Limb (tissue), 2 donors: ENCODE measurements at regions not wholly inside any gene's neighbourhood (a gene's known extent, or its start where the extent isn't known, plus 50 kb on each side); places are given as distances from the start of the nearest gene placed in this dataset.
"Not testable (repeated sequence)": the region's sequence is repeated elsewhere in the genome, so short reads cannot be mapped to it uniquely, and the experiment has no call there.

Experiments used
- DNase-seq, 2 donors: peaks; one replicate each; pipeline ENCODE4 v3.0.0-alpha.2; 2016; ENCODE audit errors: extremely low spot score in 2 of 2

DNA sequence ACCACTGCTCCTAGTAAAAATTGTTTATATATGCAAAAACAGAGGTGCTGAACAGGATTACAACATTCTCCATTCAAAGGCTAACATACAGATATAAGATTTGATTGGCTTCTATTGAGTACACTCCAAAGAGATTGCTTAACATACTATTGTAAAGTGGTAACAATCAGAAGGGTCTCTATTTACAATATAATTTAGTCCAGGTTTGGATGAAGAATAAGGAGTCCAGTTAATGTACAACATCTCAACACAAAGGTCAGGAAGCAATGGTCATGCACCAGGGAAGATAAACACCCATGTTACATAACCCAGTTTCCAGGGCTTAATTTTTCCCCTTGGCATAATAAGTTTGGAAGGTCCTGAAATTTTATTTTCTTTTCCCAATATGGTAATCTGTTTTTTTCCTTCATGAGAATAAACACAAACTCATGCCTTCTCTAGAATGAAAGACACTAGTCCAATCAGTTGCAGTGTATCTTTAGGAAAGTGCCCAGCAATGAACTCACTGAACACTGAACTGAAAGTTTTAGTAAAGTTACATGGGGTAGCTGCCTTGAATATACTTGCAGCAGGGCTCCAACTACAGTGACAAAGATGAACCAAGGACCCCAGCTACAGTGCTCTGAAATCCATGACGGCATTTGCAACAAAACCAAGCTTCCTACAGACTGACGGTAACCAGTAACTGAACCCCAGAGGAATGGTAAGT, 255.3 kb upstream of the GJE1 start:
- DNase-seq = no peak

DNA sequence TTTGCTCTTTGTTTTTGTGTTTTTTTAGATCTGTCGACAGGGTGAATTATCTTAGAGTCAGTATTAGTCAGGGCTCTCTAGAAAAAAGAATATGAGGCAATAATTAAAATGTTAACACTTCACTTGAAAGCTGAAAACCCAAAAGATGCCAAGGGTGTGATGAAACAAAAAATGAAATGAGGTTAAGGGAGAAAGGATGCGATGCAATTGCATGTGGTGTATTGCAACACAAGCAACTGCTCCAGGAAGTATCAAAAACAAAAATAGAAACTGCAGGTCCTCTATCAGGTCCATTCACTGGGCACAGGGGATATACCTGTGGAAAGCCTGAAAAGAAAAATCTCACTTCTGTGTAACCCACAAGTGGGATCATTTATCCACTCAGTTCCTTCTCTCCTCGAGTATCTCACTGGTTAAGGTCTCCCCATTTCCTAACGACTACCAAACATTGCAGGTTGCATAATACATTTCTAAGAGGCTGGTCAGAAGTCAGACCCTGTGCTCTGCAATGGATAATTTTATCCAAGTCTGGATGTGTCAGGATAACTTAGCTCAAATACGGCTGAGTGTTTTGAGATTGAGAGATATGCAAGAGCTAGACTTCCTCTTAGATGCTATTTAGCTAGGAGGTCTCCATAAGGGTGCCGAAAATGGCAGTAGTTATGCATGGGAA, 257.7 kb upstream of the GJE1 start:
- no peak for DNase-seq

DNA sequence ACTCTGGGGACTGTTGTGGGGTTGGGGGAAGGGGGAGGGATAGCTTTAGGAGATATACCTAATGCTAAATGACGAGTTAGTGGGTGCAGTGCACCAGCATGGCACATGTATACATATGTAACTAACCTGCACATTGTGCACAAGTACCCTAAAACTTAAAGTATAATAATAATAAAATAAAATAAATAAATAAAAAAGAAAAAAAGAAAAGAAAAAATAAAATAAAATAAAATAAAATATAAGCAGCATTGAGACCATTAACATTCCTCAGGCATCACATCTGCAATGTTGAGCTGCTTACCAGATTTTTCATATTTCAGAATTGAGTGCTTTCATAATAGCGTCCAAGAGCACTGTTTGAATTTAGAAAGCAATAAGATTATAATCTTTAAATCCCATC, 263.2 kb upstream of the GJE1 start:
- DNase-seq = not testable (repeated sequence)

DNA sequence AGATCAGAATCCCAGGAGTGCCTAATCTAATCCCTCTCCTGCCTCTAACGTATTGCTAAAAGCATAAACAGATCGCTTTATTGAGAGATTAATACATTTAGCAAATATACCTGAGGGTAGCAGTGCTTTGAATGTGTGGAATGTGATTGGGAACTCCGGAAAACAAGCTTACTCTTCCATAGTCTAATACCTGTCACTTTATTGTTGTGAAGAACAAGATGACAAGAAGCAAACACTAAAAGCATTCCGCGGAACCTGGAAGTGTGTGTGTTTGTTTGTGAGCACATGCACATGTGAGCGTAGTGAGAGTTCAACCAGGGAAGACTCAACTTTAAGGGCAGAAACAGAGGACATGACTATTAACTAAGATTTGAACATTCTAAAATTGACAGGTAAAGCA, 265.0 kb upstream of the GJE1 start:
- no peak for DNase-seq

DNA sequence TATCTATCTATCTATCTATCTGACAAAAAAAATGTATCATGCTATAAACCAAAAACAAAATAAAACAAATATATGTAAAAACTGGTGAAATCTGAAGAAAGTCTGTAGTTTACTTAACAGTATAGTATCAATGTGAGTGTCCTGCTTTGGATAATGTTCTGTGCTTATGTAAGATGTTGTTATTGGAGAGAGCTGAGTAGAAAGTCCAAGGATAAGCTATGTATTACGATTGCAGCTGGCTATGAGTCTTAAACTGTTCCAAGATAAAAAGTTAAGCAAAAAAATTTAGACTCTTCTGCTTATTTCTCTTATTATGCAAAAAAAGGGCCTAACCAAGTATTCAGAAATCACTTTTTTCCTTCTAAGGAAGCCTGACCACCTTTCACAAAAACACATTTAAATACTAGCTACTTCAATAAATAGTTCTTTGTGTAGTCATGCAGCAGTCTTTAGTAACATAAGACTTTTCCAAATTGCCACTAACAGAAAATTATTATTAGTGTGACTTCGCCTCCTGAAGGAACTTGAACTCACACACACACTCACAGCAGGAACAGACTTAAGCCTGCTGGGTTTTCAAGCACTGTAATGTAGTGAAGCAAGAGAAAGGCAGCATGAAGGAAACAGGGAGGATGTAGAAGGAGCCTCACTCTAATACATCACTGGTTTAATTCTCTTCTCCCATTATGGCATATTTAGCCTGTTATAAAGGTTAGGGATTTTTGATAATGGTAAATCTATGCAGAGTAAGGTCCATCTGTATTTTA, 265.8 kb upstream of the GJE1 start:
- no peak for DNase-seq

DNA sequence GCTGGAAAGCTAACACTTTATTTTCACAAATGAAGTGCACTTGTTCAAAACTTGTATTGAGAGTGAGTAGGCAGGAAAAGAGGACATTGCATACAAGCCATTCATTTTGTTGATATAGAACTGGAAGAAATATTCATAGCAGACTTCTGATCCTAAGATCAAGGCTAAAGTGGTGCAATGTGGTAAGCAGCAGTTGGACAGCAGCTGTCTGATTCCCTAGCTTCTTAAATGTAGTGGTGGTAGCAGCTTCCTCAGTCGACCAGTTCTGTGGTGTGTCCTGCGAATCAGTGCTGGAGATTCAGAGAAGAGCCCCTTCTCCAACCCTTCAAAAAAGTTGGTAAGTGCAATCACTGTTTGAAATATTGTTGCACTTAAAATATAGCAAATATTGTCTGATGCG, 281.7 kb upstream of the GJE1 start:
- DNase-seq = no peak

DNA sequence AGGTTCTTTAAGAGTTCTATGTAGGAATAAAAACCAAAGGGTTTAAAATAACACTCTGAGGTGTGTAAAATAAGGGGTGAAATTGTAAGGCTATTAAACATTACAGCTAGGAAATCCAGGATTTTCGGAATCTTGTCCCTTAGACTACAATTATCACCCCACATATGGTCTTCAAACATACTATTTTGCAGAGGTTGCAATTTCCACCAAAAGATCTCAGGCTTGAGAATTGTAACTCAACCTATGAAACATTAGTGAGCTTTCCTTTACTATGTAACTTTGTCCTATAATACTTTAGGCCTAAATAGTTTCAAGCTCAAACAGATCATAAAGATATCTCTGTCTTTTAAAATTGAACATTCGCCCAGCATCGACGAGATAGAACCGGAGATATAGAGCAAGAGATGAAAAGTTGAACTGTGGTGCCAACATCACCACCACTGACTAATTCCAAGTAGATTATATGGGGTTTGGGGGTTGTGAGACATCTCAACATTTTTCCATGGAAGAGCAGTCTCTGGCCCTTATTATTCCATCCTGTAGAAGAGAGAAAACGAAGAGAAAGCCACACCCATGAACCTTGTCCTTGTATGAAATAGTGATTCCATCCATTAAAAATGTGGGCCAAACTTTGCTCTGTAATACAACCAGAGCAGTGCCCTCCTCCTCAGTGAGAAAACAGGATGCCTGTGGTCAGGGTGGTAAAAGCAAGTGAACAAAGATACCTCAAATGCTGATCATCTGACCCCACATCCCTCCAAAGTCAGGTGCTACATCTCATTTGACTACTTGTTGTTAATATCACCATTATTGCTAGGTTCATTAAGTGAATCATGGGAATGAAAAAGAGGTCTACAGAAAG, 284.5 kb upstream of the GJE1 start:
- DNase-seq = no peak

DNA sequence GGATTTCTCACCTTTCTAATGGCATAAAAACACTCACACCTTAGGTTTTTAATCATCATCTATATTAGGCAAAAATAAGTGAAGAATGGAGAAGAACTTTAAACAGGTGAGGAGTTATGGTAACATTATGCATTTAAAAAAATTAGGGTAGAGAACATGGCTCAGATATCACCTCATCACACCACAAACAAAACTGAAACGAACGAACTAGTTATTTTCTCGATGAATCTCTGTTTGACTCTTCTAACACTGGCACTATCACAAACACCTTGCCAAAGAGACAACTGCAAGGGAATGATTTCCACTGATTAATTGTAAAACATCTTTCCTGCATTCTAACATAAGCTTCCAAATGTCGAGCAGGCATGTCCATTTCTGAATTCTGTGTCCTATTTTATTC, 286.1 kb upstream of the GJE1 start:
- no peak for DNase-seq

DNA sequence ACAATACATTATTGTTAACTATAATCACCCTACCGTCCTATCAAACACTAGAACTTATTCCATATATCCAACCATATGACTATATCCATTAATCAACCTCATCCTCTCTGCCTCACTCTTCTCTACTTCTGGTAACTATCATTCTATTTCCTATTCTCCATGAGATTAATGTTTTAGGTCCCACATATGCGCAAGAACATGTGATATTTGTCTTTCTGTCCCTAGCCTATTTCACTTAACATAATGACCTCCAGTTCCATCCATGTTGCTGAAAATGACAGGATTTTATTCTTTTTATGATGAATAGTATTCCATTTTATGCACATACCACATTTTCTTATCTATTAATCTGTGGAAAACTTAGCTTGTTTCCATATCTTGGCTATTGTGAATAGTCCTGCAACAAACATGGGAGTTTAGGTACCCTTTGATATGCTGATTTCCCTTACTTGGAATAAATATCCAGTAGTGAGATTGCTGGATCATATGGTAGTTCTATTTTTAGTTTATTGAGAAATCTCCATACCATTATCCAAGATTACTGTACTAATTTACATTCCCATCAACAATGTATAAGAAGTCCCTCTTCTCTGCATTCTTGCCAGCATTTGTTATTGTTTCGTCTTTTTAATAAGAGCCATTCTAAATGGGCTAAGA, 289.4 kb upstream of the GJE1 start:
- DNase-seq = no peak

DNA sequence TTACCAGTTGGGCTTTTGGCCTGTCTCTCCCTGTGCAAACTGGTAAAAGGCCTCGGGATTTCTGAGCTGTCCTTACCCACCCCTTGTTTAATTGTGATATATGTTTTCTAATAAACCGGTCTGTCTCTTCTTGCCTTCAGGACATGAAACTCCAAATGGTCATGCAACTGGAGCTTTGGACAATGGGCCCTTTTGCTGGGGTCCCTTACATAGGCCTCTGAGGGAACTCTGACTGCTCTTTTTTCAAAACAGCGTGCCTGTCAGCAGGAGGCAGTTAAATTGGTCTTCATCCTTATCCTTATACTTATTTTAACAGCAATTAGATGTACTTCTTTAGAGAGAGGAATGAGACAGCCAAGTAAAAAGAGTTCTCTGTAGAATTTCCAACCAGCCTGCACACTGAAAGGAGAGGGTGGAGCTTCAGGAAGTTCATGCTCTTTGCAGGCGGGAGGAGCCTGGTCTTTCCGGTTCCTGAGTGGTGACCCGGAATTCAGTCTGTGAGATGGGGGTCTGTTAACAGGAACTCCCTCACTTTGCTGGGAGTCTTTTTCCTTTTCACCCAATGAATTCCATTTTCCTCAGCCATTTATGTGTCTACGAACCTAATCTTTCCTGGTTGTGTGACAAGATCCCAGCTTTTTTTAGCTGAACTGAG, 299.6 kb upstream of the GJE1 start:
- DNase-seq = no peak

DNA sequence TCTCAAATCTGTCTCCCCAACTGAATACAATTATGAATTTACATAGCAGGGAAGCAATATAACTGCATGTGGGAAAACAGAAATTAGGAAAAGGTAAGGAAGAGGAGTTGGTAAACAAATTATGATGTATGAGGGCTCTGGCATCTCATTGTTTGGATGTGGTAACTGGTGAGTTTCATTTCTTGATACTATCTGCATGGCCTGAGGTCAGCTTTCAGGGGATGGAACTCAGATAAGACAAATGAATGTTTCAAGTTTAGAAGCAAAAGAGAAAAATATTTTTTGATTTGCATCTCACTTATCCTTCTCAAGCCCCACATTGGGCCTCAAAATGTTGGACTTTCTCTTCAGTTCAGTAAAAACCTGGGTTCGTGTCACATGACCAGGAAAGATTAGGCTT, 302.2 kb upstream of the GJE1 start:
- DNase-seq = no peak

DNA sequence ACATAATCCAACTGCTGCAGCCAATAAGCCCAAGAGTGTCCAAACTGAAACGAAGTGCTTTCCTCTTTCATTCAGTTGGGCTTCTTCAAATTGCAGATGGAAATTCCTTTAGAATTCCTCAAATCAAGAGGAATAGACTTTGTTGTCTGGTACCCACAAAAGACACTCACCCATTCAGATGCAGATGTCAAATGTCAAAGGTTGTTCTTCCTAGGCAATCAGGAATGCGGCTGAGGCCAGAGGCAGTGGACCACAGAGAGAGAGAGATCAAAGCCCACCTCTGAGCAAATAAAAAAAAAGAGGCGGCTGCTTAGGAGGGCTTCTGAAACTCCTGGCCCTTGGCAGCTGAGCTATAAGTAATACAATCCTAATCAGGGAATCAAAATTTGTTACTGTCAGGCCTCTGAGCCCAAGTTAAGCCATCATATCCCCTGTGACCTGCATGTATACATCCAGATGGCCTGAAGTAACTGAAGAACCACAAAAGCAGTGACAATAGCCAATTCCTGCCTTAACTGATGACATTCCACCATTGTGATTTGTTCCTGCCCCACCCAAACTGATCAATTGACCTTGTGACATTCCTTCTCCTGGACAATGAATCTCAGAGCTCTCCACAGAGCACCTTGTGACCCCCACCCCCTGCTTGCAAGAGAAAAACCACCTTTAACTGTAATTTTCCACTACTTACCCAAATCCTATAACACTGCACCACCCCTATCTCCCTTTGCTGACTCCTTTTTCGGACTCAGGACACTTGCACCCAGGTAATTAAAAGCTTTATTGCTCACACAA, 303.0 kb upstream of the GJE1 start:
- no peak for DNase-seq

DNA sequence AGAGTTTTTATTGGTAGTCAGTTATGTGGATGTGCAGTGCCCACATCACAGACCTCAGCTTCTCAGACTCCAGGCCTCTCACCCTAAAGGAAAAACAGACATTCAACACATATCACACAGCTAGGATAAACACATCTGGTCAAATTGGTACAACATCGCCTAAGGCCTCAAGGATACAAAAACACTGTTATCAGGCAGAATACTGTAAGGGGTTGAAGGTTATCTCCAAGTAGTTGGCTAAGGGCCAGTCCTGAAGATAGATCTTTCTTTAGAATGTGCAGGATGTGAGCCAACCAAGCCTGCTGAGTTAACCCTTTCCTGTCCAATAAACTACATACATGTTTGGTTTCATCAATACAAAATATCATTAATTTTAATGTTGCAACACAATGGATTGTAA, 308.4 kb upstream of the GJE1 start:
- DNase-seq = no peak

DNA sequence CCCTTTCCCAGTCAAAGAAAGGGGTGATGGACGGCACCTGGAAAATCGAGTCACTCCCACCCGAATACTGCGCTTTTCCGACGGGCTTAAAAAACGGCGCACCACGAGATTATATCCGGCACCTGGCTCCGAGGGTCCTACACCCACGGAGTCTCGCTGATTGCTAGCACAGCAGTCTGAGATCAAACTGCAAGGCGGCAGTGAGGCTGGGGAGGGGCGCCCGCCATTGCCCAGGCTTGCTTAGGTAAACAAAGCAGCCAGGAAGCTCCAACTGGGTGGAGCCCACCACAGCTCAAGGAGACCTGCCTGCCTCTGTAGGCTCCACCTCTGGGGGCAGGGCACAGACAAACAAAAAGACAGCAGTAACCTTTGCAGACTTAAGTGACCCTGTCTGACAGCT, 317.7 kb upstream of the GJE1 start:
- not testable (repeated sequence) for DNase-seq

DNA sequence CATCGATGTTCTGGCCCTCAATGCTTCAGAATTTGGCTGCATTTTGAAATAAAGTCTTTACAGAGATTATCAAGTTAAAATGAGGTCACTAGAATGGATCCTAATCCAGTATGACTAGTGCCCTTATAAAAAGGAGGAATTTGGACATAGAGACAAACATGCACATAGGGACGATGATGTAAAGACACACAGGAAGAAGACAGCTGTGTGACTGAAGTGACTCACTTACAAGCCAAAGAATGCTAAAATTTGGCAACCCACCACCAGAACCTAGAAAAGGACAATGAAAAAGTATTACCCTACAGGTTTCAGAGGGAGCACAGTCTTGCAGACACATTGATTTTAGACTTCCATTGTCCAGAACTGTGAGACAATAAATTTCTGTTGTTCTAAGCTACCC, 322.8 kb upstream of the GJE1 start:
- no peak for DNase-seq

DNA sequence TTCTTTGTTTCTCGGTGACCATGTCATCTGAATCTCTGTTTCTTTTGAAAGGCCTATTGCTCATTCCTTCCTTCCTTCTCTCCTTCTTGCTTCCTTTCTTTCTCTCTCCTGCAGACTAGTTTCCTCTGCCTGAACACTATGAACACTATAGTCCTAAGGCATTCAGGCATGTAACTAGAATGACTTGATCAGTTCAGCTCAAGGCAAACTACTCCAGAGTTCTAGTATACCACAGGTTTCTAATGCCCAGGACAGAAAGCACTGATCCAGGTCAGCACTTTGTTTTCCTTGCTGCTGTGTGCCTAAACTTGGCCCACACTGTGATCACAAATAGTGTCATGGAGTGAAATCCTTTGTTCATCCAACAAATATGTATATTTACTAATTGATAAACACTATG, 324.1 kb upstream of the GJE1 start:
- no peak for DNase-seq

DNA sequence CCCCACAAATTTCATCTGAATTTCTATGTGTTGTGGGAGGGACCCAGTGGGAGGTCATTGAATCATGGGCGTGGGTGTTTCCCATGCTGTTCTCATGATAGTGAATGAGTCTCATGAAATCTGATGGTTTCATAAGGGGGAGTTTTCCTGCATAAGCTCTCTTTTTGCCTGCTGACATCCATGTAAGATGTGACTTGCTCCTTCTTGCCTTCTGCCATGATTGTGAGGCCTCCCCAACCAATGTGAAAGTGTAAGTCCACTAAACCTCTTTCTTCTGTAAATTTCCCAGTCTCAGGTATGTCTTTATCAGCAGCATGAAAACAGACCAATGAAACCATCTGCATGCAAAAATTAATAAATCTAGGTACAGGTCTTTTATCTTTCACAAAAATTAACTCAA, 331.8 kb upstream of the GJE1 start:
- DNase-seq = not testable (repeated sequence)

DNA sequence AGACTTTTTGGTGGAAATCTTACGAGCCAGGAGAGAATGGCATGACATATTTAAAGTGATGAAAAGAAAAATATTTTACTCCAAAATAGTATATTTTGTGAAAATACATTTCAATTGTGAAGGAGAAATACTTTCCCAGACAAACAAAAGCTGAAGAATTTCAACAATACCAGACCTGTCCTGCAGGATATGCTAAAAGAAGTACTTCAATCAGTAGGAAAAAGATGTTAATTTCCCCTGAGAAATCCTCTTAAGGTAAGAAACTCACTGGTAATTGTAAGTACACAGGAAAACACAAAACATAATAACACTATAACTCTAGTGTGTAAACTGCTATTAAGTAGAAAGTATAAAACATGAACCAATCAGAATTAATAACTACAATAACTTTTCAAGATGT, 341.8 kb upstream of the GJE1 start:
- DNase-seq = no peak

DNA sequence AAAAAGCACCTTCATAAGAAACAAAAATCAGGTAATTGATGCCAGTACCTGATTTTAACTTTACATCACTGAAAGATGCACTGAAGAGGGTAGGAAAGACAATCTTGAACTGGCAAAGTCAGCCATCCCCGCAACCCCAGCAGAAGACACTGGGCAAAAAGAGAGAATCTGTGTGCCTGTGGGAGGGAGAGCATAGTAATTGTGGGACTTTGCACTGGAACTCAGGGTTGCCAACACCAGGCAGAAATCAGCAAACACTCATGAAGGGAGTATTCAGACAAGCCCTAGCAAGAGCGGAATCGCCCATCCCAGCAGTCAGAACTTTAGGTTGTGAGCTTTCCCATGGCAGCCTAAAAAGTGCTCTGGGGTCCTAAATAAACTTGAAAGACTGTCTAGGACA, 344.6 kb upstream of the GJE1 start:
- DNase-seq = no peak

DNA sequence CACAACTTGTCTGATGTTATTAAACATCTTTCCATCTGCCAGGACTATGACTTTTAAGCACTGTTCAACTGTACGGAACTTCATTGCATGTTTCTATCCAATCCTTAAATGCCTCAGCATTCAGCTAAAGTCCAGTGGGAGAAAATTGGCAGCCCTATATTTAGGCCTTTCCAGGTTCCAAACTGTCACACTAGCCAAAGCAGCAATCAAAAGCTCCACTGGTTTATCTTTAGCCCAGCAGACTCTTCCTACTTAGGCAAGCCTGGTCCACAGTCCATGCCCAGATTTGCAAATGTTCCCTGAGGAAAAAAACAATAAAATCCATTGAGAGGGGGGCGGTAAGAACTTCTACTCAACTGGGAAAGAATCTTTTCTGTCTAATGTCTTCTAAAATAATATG, 349.1 kb upstream of the GJE1 start:
- no peak for DNase-seq
